Tibial nerve (tissue), 4 donors: ENCODE measurements at regions not wholly inside any gene's neighbourhood (a gene's known extent, or its start where the extent isn't known, plus 50 kb on each side); places are given as distances from the start of the nearest gene placed in this dataset.

Source experiments
- DNase-seq, 2 donors: peaks; one replicate each; pipeline ENCODE4 v3.0.0-alpha.2; 2019; ENCODE audit warnings: low spot score in 2 of 2
- H3K27ac ChIP-seq, 4 donors: fragments of 200-600 bp; sonication (generic) in 3 of 4; one replicate each; pipeline ENCODE4 v1.5.1; 2017 to 2019; ENCODE audit warnings: mild to moderate bottlenecking in 1 of 4
- H3K27me3 ChIP-seq, 2 donors: fragments of 200-600 bp; sonication (generic) in 1 of 2; one replicate each; pipeline versions ENCODE4 v1.5.1 to v1.6.0; 2017 to 2019
- H3K36me3 ChIP-seq, 3 donors: fragments of 200-600 bp; sonication (generic); one replicate each; pipeline ENCODE4 v1.5.1; 2018 to 2019
- H3K4me1 ChIP-seq, 4 donors: fragments of 200-600 bp; sonication (generic) in 3 of 4; one replicate each; pipeline ENCODE4 v1.5.1; 2017 to 2019
- H3K4me3 ChIP-seq, 4 donors: fragments of 200-600 bp; sonication (generic) in 3 of 4; one replicate each; pipeline ENCODE4 v1.5.1; 2017 to 2019; ENCODE audit warnings: mild to moderate bottlenecking in 1 of 4, moderate library complexity in 1 of 4
- H3K9me3 ChIP-seq, 4 donors: fragments of 200-600 bp; sonication (generic) in 3 of 4; one replicate each; pipeline ENCODE4 v1.5.1; 2017 to 2019
- EP300 ChIP-seq, 2 donors: sonication (generic); formaldehyde crosslinking; IDR thresholded peaks; one replicate each; pipeline ENCODE4 v1.6.1; 2017; ENCODE audit warnings: antibody characterized with exemption in 2 of 2, mild to moderate bottlenecking in 1 of 2
- POLR2A ChIP-seq, 2 donors: fragments of 450-650 bp; IDR thresholded peaks; one replicate each; pipeline ENCODE4 v1.6.1; 2017; ENCODE audit warnings: antibody characterized with exemption in 2 of 2, mild to moderate bottlenecking in 2 of 2, moderate library complexity in 2 of 2
- WGBS, 2 donors: methylation state at CpG; one replicate each; pipeline ENCODE4 v1.1.5; 2018; 5-methylcytosine and 5-hydroxymethylcytosine counted together
- TF ChIP-seq, protein P1 (sequence below), 5 experiments: fragments of 200-600 bp in 3 of 5; fragments of 450-650 bp in 2 of 5; sonication (generic) in 3 of 5; IDR thresholded peaks; one replicate each; pipeline ENCODE4 v1.5.1; 2016 to 2019; ENCODE audit warnings: antibody characterized with exemption in 5 of 5, mild to moderate bottlenecking in 3 of 5, moderate library complexity in 2 of 5

DNA sequence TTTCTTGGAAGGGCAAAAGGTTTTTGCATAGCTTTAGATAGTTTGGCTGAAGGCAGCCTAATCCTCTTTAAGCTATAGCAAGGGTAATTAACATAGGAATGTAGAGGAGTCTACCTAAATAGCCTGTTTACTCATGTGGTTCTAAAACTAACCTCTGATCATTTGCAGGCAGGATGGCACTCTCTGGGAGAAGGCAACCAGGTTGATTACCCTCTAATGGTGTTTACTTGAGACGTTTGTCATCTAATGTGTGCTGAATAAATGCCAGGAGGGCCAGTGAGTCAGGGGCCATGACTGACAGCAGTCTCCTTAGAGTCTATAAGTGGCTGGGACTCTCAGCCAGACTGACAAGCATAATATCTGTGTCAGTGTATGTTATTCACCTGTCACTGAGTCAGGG is 286.4 kb downstream of the PCNX1 start:
- H3K4me1 ChIP-seq = no peaks in the 10 kb centered on the region
- no peak for DNase-seq
- no peak for TF ChIP-seq EP300 (IDR thresholded peaks at IDR 0.05)
- no peak for TF ChIP-seq POLR2A (IDR thresholded peaks at IDR 0.05)
- TF ChIP-seq, protein P1, sequence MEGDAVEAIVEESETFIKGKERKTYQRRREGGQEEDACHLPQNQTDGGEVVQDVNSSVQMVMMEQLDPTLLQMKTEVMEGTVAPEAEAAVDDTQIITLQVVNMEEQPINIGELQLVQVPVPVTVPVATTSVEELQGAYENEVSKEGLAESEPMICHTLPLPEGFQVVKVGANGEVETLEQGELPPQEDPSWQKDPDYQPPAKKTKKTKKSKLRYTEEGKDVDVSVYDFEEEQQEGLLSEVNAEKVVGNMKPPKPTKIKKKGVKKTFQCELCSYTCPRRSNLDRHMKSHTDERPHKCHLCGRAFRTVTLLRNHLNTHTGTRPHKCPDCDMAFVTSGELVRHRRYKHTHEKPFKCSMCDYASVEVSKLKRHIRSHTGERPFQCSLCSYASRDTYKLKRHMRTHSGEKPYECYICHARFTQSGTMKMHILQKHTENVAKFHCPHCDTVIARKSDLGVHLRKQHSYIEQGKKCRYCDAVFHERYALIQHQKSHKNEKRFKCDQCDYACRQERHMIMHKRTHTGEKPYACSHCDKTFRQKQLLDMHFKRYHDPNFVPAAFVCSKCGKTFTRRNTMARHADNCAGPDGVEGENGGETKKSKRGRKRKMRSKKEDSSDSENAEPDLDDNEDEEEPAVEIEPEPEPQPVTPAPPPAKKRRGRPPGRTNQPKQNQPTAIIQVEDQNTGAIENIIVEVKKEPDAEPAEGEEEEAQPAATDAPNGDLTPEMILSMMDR (IDR thresholded peaks at IDR 0.05) = no peak
- whole genome bisulfite sequencing, 2 donors = 35 to 44% methylated on average over 1 of the region's 1 CpG
- no peak overlapping the region for H3K27ac ChIP-seq
- no peaks in the 10 kb centered on the region for H3K27me3 ChIP-seq
- no peaks in the 10 kb centered on the region for H3K9me3 ChIP-seq
- H3K36me3 ChIP-seq = no peaks in the 10 kb centered on the region
- H3K4me3 ChIP-seq = no peak overlapping the region

DNA sequence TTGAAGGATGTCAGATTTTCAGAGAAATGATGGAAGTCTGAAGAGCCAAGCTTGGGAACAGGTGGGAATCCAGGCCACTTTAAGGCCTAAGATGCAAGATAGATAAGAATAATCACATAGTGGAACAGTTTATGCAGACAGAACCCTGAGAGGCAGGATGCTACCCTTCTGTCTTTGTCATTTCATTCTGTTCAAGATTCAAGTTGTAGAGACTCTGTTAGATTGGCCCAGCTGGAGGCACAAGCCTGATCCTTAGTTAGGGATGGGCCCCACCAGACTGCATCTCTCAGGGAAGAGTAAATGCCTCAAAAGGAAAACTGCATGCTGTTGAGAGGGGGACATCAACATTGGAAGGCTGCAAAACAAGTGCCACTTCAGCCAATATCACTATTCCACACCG is 287.0 kb downstream of the PCNX1 start:
- Histone ChIP-seq H3K4me3 (no peak overlapping the region), H3K27me3 (no peaks in the 10 kb centered on the region), H3K4me1 (no peaks in the 10 kb centered on the region), H3K27ac (no peak overlapping the region), H3K36me3 (no peaks in the 10 kb centered on the region), H3K9me3 (no peaks in the 10 kb centered on the region)
- TF ChIP-seq, protein P1 (IDR thresholded peaks at IDR 0.05) = no peak
- TF ChIP-seq EP300 (IDR thresholded peaks at IDR 0.05) (no peak), POLR2A (IDR thresholded peaks at IDR 0.05) (no peak)
- WGBS, 2 donors = 60 to 76% methylated on average over 1 of the region's 1 CpG
- DNase-seq = no peak

DNA sequence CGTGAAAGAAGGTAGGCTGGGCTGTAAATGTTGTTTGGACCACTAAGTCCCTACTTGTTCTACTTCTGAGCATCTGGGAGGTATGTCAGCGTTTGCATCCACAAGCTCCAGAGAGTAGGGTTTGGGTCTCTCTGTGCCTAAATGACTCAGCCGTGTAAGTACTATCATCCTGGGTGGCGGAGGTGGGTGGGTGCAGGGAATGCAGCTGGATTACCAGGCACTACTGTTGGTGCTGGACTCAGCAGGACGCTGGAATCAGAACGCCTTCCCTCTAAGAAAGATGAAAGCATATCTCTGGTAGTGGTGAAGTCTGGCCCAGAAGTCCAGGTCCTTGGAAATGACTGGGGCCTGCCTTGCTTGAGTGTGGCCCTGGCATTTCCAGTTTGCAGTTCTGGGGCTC is 289.7 kb downstream of the PCNX1 start:
- H3K27me3 ChIP-seq = no peaks in the 10 kb centered on the region
- TF ChIP-seq POLR2A (IDR thresholded peaks at IDR 0.05) = no peak
- TF ChIP-seq, protein P1 (IDR thresholded peaks at IDR 0.05) = no peak
- TF ChIP-seq EP300 (IDR thresholded peaks at IDR 0.05) = no peak
- WGBS, 2 donors = 64 to 77% methylated on average over 6 of the region's 6 CpGs
- no peak overlapping the region for H3K27ac ChIP-seq
- DNase-seq = no peak
- no peaks in the 10 kb centered on the region for H3K36me3 ChIP-seq
- no peak overlapping the region for H3K4me3 ChIP-seq
- H3K9me3 ChIP-seq = no peaks in the 10 kb centered on the region
- no peaks in the 10 kb centered on the region for H3K4me1 ChIP-seq

DNA sequence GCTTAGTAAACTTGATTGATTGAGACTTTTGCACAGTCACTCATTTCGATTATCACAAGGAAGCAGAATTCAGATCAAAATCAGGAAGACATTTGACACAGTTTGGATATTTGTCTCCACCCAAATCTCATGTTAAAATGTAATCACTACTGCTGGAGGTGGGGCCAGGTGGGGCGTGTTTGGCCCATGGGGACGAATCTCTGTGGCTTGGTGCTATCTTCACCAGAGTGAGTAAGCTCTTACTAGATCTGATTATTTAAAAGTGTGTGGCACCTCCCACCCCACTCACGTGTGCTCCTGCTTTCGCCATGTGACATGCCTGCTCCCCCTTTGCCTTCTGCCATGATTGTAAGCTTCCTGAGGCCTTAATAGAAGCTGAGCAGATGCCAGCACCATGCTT is 291.4 kb downstream of the PCNX1 start:
- Histone ChIP-seq H3K4me3 (no peak overlapping the region), H3K36me3 (no peaks in the 10 kb centered on the region), H3K27me3 (no peaks in the 10 kb centered on the region), H3K27ac (no peak overlapping the region), H3K4me1 (peaks cover 0 to 6% (median 0%) of the 10 kb centered on the region in 4 donors), H3K9me3 (no peaks in the 10 kb centered on the region)
- no peak for DNase-seq
- TF ChIP-seq, protein P1 (IDR thresholded peaks at IDR 0.05) = no peak
- no peak for TF ChIP-seq EP300 (IDR thresholded peaks at IDR 0.05)
- no peak for TF ChIP-seq POLR2A (IDR thresholded peaks at IDR 0.05)
- WGBS, 2 donors = 79 to 92% methylated on average over 5 of the region's 5 CpGs

DNA sequence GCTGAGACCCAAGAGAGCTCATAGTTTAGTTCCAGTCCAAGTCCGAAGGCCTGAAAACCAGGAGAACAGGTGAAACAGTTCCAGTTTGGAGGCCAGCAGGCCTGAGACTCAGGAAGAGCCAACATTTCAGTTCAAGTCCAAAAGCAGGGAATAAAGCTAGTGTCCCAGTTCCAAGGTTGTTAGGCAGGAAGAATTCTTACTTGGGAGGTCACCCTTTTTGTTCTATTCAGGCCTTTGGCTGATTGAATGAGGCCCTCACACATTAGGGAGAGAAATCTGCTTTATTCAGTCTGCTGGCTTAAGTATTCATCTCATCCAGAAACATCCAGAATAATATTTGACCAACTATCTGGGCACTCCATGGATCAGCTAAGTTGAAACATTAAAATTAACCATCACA is 294.6 kb downstream of the PCNX1 start:
- H3K4me1 ChIP-seq = peaks cover 0 to 7% (median 0%) of the 10 kb centered on the region in 4 donors
- H3K27me3 ChIP-seq = no peaks in the 10 kb centered on the region
- H3K36me3 ChIP-seq = no peaks in the 10 kb centered on the region
- H3K4me3 ChIP-seq = no peak overlapping the region
- DNase-seq = no peak
- no peaks in the 10 kb centered on the region for H3K9me3 ChIP-seq
- TF ChIP-seq POLR2A (IDR thresholded peaks at IDR 0.05) = no peak
- TF ChIP-seq, protein P1 (IDR thresholded peaks at IDR 0.05) = no peak
- no peak for TF ChIP-seq EP300 (IDR thresholded peaks at IDR 0.05)
- H3K27ac ChIP-seq = no peak overlapping the region
- WGBS, 2 donors = 67 to 100% methylated on average over 1 of the region's 1 CpG
